CMK (cell line): ENCODE measurements at regions not wholly inside any gene's neighbourhood (a gene's known extent, or its start where the extent isn't known, plus 50 kb on each side); places are given as distances from the start of the nearest gene placed in this dataset.

ENCODE experiments used
- DNase-seq: peaks from one replicate; pipeline ENCODE4 v3.0.0-alpha.2; 2010; ENCODE audit warnings: low read depth

DNA sequence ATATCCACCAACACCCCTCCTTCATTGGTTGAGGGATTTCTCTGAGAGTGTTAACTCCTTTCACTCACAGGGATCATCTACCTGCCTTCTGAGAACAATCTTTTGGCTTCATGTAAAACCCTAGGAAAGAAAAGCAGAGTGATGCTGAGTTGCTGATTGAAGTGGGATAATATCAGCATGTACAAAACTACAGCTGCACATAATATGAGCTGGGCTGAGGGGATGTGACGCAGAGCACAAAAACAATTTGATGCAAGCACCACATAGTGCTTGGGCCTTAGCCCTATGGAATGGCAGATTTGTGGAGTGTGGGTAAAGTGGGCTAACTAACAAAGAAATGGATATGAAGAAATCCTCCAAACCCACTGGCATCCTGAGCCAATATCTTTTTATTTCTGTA lies 267.6 kb upstream of the KCNH8 start:
- no peak for DNase-seq

DNA sequence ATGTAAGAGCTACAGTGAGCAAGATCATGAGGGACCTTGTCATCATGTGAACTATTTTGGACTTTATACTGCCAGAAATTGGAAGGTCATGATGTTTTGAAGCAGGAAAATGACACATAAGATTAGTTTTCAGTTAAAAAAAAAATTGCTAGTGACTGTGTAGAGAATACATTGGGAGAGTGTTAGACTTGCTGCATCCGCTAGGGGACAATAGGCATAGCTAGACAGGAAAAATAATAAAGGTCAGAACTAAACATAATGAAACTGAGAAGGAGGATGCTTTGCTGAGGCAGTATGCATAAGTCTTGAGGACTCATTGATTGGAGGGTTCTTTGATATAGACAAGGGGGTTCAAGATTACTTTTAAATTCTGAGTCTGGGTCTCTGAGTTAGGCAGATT lies 275.8 kb upstream of the KCNH8 start:
- no peak for DNase-seq

DNA sequence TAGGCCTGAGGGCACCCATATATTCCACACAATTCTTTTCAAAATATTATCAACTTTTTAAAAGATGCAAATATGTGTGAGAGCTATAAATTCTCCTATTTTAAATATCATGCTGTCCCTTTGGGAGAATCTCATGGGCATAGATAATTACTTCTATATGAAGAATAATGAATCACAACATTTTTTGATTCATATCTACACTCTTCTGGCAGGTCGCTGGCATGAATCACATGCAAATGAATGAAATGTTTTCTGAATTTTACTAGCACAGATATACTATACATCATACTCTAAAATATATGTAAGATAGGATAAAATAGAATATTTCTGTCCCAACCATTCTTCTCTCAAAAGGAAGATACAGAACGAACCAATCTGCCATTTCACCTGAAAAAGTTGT lies 277.7 kb upstream of the KCNH8 start:
- no peak for DNase-seq

DNA sequence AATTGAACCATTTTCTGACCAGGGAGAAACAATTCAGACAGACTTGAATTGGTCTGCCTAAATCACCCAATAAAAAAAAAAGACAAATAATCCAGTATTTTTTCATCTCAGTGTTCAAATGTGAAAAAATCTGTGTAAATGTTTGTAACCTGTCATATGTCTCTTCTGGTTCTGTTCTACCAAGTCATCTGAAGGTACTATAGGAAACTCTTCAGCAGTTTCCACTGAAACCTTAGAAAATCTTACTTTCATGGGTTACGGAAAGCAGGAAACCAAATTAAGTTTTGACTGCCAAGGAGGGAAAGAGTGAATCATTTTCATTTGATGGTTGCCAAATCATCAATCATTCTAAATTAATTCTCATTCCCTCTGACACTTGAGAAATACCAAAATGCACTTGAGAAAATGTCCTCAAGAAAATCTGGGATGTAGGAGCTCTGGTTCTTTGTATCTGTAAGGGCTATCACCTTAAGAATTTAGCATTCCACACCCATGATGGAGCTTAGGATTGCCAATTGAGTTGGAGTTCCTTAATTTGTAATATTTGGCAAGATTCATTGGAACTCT lies 278.2 kb upstream of the KCNH8 start:
- no peak for DNase-seq

DNA sequence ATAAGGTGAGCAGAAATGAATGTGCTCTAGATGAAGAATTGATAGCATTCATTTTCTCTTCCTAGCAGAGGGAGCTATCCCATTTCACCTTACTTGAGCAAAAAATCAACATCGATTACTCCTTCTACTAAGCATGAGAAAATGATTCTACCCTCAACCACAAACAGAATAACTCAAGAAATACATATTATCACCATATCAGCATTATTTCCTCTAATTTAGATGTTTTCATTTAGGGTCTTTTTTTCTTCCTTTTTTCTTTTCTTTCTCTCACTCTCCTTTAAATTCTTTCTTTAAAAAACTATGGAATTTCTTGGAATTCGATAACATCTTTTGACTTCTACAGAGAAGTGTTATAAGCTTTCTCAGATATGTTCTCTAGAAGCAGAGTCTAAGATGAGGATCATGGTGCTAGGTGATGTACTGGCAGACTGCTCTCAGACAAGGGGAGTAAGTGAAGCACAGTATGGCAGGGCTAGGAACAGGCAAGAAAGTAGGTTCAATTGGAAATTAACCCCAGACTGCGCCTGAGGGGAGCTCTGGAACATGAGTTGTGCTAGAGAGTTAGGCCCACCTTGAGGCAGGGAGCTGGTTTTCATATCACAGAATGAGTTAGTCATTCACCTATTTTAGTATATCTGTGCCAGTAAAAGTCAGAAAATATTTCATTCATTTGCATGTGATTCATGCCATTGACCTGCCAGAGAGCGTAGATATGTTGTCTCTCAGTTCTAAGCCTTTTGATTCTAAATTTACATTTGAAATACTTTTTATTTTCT lies 279.2 kb upstream of the KCNH8 start:
- no peak for DNase-seq

DNA sequence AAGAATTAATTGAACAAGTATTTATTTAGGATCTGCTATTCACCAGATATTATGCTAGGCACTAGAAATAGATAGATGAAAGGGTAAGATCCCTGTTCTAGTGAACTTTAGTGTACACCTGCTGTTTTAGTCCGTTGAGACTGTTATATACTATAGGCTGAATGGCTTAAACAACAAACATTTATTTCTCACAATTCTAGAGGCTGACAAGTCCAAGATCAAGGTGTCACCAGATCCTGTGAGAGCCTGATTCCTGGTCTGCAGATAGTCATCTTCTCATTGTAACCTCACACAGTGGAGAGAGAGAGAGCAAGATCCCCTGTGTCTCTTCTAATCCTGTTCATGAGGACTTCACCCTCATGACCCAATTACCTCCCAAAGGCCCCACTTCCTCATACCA lies 281.4 kb upstream of the KCNH8 start:
- DNase-seq, result no peak

DNA sequence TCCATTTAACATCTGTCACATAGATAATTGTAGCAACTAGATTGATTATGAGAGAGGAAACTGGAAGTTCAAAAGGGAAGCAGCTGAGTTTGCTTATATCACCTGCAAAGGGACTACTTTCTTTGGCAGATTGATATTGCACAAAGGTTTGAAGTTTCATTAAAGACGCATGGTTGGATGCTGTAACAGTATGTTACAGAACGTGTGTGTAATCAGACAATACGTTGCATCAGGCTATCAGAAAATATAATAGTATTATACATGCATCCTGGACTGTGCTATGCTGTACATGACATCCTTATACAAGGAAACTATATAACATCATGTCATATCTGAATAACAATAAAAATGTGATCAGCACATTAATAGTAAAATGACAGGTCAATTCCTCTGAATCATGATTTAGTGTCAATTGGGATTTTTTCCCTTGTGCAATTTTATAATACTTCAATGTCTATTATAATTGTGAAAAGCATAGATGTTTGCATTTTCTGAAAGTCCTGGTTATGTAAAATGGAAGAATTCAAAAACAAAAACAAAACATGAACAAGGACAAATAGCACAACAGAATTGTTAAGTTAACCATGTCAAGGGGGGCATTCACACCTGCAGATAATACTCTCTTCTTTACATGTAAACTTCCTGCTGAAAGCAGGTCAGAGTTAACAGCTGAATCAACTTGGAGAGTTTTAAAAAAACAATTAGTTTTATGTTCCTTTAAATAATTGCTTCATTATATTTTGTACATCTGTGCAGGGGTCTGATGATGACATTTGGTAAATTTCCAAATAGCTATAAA lies 283.2 kb upstream of the KCNH8 start:
- DNase-seq, result no peak

DNA sequence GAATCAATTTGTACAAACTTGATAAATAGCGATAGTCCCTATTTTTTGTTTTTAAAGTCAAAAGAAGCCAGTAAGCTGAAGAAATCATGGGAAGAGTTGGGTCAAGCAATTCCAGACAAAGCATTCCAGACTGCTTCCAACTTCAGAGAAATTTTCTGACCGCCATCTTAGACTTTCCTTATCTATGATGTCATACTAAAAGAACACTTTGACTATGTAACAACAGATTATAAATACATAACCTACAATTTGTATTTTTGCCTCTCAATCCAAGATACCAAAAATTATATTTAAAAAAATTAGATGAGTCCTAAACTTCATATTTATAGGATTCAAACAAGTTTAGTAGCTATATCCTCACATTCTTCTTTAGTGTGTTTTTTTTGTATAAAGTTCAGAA lies 286.2 kb upstream of the KCNH8 start:
- DNase-seq, result no peak

DNA sequence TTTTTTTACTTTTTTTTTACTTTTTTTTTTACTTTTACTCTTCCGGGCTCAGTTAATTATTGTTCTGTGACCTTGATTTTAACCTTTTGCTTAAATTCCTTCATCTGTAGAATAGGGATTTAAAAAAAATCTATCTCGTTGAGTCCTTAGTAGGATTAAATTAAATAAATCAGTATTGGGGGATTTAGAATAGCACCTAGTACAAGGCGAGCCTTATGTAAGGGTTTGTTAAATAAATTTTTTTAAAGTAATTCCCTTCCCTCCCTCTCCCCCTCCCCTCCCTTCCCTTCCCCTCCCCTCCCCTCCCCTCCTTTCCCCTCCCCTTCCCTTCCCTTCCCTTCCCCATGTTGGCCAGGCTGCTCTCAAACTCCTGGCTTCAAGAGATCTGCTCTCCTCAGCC lies 287.2 kb upstream of the KCNH8 start:
- no peak for DNase-seq

DNA sequence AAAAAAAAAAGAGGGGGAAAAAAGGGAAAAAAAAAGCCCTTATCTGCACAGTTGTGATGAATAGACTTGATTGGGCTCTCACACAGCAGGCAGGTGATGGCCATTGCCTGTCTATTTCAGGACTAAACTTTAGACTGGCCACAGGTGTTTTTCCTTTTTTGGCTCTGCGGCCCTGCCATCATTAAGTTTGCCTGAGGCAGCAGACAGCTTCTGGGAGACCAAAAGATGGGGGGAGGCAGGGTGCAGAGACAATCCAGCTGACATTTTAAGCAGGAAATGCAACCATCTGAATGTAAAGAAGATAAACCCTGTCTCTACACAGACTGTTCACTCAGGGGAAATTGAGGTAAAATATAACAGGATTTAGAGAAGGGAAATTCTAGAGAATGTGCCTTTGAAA lies 295.0 kb upstream of the KCNH8 start:
- DNase-seq, result no peak

DNA sequence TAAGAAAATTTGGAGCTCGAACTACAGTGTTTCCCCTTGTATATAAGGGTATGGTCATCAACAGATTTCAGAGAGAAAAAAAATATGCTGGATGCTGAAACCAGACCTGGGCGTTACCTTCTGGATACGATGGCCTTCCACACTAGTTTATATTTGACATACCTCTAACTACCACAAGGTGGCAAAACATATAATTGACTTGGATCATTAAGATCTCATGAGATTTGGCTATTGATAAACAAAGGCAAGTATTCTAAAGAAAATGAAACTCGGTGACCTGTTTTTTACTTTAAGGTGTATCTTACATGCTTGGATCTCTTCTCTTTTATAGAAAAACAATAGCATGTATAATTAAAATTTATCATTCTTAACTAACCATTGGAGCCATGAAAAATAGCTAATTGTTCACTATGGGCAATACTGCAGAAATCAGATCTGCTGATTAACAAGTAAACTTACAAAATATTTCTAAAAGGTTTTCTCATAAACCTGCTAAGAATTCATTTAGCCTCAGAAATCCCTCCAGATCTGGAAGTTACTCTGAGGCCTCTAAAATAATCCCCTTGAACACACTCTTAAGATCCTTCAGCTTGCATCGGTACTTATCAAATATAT lies 300.6 kb upstream of the KCNH8 start:
- no peak for DNase-seq

DNA sequence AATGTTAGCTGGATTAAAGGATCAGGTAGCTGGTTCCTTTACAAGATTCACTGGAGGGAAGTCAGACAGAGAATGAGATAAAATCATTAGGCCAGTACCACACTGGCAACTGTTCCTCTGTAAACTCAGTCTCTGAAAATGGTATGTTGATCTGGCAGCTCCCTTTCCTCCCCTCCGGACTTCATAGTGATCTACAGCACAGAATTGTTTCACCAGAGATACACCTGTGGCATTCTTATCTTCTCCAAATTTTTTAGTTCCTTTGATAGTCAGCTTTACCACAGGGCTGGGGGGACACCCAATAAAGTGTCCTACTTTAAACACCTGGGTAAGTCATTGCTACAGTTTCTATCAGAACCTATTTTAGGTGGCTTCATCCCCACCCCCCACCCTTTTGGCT lies 304.3 kb upstream of the KCNH8 start:
- DNase-seq, result no peak

DNA sequence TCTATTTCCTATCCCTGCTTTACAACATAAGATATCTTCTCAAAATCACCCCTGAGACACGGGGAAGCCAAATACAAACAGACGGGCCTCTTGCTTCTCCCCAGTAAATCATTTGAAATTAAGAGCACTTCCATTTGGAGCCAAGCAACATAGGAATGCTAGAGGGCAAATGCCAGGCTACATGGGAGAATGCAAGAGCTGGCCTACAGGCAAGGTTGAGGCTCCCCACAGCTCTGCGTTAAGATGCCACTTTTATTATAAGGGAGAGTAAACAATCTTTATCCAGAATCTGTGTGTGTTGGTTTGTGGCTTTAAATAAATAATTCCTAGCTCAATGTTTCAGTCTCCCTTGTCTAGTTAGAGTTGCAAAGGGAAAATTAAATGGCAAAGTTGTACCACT lies 305.1 kb upstream of the KCNH8 start:
- DNase-seq, result no peak

DNA sequence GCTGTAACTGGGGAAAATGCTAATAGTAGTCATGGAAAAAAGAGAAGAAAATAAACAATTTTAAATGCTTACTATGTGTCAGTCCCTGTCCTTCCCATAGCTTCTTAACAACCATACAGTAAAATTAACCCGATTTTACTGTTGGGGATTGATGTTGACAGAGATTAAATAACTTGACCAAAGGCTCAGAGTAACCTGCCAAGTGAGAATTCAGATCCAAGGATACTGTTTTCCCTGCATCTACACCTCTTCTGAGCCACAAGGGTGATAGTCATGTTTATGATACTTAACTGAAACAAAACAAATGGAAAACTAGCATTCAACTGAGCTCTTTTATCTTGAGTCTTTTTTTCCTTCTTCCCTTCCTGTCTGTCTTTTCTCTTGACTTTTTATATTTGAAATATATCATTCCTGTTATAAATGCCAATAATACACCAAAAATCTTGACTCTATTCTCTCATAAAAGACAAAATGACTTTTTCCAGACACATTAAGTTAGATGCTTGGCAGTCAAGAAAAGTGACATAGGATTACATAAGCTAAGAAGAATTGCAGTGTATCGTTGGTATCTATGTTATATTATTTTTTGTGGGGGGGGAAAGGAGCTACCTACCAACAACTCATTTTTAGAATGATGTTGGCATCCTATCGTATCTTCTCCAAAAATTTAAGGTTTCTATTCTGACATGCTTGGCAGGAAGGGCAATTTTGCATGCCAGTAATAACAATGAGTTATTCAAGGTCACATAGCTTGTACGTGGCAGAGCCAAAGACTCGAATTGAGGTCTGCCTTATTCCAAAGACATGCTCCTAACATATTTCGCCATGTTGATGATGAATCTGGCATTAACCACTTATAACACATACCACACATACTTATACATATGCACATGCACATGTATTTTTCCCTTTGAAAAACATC lies 306.6 kb upstream of the KCNH8 start:
- no peak for DNase-seq

DNA sequence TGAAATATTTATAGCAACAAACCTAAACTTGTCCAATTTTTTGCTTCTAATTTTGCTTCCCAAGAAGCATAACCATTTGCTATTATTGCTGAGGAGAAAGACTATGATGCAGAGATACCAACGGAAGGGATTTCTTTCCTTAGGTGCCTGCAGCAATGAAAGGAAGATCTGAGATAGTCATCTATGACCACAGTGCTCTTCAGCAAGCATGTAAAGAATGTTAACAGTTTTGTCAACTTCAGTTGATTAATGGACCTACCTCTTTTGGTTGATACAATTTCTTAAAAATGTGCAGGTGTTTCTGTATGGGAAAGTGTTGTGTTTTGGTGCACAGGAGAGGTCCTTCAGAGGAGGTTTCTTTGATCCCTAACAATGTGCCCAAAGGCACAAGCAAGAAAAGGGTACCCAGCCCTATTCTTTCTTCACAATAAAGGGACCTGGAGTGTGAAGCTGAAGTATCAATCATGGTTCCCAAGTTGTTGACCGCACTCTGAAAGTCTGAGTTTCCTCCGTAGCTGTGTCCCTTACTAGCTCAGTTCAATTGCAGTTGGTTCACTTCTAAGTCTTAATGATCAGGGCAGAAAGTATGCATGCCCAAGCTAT lies 307.7 kb upstream of the KCNH8 start:
- no peak for DNase-seq

DNA sequence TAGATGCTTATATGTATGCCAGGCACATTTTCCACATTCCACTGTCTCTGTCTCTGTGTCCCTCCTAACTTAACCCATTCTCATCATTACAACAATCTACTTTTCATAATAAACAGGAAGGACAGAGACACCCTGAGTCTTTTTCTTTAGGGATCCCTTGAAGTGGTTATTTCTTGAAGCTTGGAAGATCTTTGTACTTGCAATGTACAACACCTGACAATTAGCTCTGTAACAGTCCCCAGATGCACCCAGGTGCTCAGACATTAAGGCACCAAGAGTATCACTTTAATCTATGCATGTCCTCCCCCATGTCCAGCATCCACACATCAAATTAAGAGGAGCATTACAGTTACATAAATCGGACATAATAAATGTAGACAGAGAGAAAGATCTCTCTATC lies 309.6 kb upstream of the KCNH8 start:
- no peak for DNase-seq

DNA sequence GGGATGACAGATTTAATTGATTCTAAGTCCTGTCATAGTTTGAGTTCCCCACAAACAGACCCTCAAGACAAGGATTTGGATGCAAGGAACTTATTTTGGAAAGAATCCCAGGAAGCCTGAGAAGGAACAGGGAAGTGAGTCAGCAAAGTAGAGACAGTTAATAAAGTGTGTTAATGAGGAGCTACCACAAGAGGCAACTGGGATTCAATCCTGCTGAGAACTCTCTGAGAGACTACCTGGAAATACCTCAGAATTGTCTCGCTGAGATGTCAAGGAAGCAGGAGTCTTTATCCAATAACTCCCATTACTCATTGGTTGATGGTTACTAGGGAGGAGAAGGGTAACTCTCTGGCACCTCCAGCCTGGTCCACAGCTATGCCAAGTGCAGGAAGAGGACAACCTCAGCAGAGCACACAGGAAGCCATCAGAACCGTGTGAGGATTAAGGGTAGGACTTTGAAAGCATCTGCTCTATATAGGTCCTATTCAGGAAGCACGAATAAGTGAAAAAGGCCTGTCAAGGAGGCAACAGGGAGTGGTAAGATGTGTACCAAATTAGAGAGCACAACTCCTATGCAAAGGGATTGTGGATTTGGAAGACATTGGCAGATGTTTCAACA lies 311.1 kb upstream of the KCNH8 start:
- DNase-seq, result no peak

DNA sequence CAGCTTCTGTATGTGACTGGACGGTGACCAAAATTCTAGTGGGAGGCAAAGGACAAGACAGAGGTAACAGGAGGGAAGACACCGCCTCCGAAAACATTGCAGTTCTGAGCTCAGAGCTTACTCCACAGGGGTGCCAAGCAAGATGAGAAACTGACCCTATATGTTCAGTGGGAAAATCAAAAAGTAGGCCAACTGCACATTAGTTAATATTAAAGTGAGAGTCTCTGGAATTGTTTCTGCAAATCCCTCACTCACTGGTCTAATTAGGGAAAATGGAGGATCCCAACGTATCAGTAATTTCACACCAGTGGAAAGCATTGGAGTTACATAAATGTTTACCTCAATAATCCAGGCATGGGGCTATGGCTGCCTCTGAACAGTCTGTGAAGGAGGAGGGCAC lies 313.3 kb upstream of the KCNH8 start:
- DNase-seq, result no peak

DNA sequence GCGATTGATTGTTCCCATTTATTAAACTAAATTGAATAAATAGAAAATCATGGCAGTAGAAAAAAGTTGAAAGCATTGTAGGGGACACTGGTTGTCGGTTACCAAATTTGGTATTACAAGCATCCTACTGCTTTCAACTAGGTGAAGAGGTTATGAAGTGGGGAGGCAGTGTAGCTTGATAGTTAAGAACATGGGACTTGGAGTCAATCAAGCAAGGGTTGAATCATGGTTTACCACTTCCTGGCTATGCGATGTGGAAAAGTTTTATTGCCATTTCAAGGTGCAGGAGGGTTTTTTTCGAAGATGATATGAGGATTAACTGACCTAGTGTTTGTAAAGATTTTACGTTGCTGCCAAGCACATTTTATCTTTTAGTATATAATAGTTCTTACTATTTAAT lies 318.2 kb upstream of the KCNH8 start:
- no peak for DNase-seq

DNA sequence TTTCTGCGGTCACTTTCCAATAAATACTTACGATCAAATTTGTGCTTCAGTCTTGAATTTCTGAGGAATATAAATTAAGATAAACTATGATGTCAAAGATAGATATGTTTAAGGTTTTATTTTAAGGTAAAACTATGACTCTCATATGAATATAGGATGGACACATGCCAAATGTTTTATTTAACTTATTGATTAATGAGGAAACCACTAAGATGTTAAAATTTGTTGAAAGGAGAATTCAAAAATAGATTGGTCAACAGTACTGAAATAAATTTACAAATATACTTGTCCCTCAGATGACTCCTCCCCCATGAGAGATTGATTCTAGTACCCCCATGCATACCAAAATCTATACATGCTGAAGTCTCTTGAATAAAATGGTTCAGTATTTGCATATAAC lies 319.7 kb upstream of the KCNH8 start:
- DNase-seq, result no peak

DNA sequence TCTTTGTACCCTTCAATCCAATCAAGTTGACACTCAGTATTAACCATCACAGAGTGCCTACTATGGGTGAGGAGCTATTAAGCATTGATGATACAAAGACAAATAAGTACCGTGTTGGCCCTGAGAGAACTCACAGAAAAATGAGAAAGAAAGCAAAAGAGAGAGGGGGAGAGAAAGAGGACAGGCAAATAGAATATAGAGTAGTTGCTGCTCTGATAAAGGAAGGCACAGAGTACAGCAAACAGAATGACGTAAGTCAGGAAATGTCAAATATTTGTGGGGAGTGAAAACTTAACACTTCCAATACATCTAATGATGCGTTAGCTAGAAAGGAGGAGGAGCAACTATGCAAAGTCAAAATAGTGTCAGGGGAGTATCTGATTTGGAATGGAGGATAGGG lies 320.6 kb upstream of the KCNH8 start:
- DNase-seq, result no peak
